Tibial nerve (tissue), 3 donors: ENCODE measurements at regions not wholly inside any gene's neighbourhood (a gene's known extent, or its start where the extent isn't known, plus 50 kb on each side); places are given as distances from the start of the nearest gene placed in this dataset.

Source experiments
- CTCF ChIP-seq, 5 experiments: fragments of 200-600 bp in 3 of 5; fragments of 450-650 bp in 2 of 5; sonication (generic) in 3 of 5; IDR thresholded peaks; one replicate each; pipeline ENCODE4 v1.5.1; 2016 to 2019; ENCODE audit warnings: antibody characterized with exemption in 5 of 5, mild to moderate bottlenecking in 3 of 5, moderate library complexity in 2 of 5
- POLR2A ChIP-seq, 2 donors: fragments of 450-650 bp; IDR thresholded peaks; one replicate each; pipeline ENCODE4 v1.6.1; 2017; ENCODE audit warnings: antibody characterized with exemption in 2 of 2, mild to moderate bottlenecking in 2 of 2, moderate library complexity in 2 of 2

GRCh38 chr9:87428659-87429058, 69.0 kb upstream of the DAPK1 start:
- TF ChIP-seq POLR2A (IDR thresholded peaks at IDR 0.05) (no peak), CTCF (IDR thresholded peaks at IDR 0.05) (no peak)
